HUDEP-2 (cell line): ENCODE measurements at regions not wholly inside any gene's neighbourhood (a gene's known extent, or its start where the extent isn't known, plus 50 kb on each side); places are given as distances from the start of the nearest gene placed in this dataset.
"Not testable (repeated sequence)": the region's sequence is repeated elsewhere in the genome, so short reads cannot be mapped to it uniquely, and the experiment has no call there.

Experiments
- DNase-seq, 76 experiments: peaks; one replicate each; lab custom pipeline; 2025; ENCODE audit not compliant: unreplicated experiment in 76 of 76; lab: John Stamatoyannopoulos, UW

DNA sequence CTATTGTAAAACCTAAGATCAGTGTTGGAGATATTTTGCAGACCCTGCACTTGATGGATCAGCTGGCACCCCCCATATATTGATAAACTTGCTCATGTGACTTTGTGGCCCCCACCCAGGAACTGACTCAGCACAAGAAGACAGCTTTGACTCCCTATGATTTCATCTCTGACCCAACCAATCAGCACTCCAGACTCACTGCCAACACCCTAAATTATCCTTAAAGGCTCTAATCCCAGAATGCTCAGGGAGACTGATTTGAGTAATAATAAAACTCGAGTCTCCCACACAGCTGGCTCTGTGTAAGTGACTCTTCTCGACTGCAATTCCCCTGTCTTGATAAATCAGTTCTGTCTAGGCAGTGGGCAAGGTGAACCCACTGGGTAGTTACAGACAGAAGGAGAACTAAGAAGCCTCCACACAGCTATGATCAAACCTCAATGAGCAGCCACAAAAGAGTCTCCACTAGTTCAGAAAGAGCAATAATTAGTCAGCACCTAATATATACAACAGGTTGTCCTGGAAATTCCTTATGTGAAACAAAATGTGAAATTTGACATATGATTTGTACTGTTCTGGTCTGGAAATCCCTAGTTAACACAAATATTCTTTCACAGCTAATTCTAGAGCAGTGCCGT lies 52.2 kb downstream of the ACTL7B start:
- peak in 1 of 76 experiments; percentile 0 for DNase-seq

DNA sequence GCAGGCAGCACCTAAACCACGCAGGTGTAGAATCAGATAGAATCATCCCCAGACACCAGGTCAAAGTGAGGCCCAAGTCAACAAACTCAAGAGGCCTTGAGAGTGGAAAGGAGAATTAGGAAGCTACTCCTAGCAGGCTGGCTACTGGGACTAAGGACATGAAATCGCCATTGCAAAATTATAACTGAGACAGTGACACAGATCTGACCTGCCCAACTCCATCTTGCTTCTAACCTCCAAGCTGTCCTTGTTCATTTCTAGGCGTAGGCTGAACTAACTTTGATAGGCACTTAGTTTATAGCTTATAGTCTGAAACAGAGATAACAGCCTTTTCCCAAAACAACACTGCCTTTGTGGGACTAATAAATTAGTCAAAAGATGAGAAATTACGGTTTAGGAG lies 52.8 kb downstream of the ACTL7B start:
- no peak for DNase-seq

DNA sequence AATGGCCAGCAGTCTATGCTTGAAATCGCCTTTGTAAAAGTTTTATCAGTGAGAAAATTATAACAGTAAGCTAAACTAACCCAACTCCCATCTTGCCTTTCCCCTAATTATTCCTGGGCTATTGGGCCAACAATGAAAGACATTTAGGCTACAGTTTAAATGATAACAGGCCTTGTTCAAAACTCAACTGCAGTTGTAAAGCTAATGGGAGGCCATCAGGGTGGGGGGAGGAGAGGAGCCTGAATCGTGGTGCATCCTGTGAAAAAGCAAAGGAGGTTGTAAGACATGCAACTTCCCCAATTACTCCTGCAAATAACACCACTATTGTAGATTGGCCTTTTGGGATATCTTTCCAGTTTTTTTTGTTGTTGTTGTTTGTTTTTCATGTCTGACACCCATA lies 53.8 kb downstream of the ACTL7B start:
- no peak for DNase-seq

DNA sequence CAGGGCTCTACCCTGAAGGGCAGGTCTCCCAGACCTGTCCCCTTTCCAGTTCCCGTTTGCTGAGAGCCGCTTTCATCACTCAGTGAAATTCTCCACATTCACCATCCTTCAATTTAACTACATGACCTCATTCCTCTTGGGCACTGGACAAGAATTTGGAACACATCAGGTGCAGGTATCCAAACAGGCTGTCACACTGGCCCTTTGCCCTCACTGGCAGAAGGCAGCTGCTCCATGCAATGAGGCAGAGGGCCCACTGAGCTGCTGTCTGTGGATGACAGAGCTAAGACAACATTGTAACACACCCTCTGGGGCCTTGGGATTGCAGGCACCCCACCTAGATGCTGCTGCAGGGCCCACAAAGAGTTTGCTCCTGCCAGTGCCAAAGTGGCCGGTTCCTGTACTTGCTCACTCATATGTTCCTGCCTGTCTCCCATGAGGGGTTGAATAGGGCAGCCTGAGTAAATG lies 55.1 kb downstream of the ACTL7B start:
- DNase-seq, result no peak

DNA sequence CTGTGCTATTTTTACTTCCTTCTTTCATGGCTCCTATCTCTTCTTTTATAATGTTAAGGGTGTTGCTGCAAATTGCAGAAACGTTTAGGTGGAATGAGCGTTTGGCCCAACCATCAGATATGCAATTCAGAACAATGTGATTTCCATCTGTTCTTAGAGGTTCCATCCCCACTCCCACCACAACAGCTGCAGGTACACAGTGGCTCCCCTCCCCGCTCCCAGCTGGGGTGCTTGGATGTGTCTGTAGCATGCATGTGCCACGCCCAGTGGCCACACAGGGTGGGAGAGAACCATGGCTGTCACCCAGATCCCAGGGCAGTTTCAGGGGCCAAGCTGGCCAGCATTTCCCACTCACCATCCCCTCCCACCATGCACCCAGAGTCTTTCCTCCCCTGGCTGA lies 62.2 kb downstream of the ACTL7B start:
- no peak for DNase-seq

DNA sequence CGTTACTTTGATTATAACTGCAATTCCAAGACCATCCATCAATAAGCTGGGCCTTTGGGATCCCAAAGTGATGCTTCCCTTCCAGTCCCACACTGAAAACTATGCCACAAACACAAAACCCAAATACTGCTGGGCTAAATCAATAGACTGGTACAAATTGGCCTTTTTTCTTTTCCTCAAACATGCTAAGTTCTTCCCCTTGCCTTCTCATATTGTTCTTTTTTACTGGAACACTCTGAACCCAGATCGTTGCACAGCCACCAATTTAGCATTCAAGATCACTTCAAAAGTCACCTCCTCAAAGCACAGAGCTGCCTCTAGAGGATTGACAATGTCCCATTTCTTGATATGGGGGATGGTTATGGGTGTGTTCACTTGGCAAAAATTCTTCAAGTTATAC lies 66.0 kb downstream of the ACTL7B start:
- DNase-seq, result no peak

DNA sequence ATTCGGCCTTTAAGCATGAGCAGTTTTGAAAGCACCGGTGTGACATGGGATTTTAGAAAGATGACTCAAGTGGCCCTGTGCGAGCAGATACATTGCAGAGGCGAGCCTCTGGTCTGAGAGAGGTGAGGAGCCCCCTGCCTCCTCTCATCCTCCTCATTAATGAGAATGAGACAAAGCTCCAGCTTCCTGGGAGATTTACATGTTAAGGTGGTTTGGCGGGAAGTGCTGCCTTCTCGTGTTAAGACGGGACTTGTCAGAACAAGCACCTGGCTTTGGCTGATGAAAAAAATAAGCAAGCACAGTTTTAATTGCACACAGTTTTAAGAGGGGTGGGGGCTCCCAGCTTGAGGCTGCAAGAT lies 68.1 kb downstream of the ACTL7B start:
- no peak for DNase-seq

DNA sequence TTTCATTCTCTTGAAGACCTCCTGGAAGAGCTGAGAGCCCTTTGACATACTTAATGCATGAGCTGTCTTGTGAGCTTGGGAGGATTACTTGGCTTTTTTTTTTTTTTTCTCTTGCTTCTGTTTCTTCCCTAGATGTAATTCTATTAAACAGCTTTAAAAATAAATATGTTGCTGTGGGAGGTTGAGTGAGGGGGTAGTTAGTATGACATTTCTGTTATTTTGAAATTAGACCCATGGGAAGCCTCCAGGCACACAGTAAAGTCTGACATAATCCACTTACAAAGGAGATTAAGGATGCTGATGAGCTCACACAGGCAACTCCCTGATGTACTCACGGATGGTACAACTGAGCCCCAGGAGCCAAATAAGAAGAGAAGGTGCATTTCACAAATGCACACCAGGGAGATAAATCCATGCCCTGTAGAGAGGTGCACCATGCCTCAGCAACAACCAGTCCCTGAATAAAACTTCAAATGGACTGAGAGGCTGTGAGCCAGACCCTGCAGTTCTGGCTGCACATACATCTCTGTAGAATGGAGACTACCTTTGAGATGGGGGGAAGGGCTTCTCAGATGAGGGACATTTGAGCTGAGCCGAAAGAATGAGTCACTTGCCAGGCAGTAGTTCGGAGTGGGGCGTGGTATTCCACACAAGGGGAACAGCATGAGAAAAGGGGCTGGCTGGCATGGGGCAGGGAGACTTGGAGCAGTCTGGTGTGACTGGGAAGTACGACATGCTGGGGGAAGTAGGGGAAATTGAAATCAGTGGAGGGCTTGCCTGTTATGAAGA lies 68.7 kb downstream of the ACTL7B start:
- no peak for DNase-seq

DNA sequence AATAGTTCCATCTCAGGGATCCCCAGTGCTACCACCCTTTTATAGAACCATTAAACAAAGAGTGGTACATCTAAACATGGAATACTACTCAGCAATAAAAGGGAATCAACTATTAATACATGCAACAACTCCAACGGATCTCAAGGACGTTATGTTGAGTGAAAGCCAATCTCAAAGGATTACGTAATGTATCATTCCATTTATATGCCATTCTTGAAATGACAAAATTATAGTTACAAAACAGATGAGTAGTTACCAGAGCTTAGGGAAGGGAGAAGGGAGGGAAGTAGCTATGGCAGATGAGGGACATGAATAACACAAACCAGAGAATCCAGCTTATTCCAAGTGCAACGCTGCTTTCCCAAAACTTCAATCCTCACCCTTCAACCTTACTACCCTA lies 69.5 kb downstream of the ACTL7B start:
- no peak for DNase-seq

DNA sequence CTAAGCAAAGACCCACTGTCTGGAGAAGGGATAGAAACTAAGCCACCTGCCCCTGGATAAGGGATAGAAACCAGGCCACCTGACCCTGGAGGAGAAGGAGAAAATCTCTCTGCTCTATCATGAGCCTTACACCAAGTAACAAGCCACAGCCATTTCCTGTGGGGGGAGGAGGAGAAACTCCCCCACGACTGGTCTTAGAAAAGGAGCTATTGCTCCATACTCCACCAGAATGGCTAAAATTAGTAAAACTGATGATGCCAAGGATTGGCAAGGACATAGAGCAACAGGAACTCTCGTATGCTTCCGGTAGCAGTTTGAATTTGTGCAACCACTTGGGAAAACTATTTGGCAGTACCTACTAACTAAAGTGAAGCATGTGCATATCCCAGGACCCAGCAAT lies 70.8 kb downstream of the ACTL7B start:
- DNase-seq, result no peak

DNA sequence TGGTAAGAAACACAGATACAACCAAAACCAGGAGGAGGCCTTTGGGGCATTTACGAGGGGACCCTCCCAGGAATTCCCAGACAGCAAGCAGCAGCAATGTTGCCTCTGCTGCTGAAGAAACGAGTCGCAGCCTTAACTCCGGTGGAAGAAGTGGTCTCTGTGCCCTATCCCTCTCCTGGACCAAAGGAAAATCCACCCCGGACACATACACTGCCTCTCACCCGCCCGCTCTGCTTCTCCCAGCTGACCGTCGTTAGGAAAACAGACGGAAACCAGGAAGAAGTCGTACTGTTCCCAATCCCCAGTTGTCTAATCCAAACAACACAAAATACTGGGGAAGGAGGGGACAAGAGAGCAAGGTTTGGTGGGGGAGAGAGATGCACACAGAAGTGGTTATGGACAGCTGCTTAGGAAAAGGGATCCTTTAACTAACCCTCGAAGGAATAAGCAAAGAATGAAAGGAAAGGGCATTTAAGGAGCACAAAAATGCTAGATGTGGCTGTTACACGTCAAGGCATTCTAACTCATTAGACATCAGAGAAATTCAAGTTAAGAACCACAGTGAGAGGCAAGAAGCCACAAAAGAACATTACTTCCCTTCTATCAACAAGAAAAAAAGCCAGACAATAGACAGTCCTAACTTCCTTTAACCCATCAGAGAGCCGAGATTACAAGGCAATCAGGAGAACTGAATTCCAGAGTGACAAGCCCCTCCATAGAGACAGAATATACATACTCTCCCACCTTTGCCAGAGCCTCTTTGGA lies 71.9 kb downstream of the ACTL7B start:
- no peak for DNase-seq

DNA sequence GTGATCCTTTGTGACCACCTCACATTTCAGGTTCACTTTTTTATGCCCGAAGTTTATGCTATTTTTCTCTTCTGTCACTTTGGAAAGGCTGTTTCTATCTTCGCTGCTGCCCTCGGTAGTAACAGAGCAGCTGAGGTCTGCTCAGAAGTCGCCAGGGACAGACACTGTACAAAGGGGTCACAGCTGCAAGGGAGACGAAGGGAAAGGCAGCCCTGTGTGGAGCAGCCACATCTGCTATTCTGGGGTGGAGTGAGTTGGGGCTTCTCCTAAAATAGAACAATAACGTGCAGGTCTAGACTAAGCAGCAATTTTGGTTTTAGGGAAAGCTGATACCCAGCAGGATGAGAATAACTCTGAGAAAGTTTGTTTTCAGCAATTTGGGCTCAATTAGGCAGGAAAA lies 72.5 kb downstream of the ACTL7B start:
- no peak for DNase-seq

DNA sequence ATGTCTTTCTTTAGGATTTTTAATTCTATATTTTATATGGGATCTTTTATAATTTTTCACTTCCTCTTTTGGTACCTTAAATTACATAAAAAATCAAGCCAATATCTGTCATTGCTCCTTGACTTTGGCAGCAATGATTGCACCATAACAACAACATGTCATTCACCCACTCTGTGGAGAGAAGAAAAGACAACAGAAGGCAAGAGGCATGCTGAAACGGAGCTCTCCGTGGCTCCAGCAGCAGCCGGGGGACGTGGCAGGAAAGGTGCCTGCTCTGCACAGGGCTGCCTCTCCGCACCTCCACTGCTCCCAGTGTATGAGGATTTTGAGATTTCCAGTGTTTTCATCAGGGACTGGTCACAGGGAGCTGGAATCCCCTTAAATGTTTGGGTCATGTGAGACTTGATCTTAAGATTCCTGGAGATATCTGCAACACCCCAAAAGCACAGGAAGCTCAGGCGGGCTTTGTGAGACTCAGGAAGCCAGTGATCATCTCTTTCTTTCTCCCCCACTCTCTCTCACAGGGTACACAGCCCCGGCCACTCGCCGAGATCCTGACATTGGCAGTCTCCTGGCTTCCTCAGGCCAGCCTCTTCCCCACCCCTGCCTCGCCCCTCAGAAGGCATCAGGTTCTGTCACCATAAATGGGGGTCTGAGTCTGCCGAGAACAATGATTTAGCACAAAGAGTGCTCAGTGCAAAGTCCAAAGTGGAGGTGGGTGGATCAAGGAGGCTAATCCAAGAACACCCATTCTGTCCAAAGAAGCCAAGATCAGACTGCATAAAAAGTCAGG lies 74.6 kb downstream of the ACTL7B start:
- no peak for DNase-seq

DNA sequence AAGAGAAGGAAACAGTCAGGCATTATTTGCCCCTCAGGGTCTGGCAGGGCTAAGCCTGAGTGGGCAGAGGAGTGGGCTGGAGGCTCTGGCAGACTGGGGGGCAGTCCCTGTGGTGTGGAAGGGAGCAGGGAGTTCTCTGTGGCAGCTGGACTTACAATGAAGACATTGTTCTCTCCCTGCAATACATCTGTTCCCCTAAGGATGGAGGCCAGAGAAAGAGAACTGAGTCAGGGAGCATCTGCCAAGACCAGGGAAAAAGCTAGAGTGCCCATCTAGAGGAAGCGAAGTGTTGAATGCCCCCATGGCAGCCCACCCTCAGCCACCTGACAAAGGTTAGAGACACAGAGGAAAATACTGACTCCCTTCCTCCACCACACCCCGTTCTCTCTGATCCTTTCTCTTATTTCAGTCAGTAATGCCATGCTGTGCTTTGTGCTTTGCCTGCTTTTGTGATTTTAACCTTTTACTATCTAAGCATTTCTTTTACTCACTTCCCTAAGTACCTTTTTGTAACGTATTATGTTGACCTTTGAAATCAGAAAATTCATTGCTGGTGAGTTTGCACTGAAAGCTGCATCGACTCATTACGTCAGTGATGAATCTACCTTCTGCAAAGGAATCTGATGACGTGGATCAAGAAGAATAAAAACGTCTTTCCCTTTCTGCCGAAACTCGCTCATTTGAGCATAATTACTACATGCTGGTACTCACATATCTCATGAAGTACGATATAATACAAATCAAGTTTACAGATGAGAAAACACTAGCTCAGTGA lies 76.0 kb downstream of the ACTL7B start:
- no peak for DNase-seq

DNA sequence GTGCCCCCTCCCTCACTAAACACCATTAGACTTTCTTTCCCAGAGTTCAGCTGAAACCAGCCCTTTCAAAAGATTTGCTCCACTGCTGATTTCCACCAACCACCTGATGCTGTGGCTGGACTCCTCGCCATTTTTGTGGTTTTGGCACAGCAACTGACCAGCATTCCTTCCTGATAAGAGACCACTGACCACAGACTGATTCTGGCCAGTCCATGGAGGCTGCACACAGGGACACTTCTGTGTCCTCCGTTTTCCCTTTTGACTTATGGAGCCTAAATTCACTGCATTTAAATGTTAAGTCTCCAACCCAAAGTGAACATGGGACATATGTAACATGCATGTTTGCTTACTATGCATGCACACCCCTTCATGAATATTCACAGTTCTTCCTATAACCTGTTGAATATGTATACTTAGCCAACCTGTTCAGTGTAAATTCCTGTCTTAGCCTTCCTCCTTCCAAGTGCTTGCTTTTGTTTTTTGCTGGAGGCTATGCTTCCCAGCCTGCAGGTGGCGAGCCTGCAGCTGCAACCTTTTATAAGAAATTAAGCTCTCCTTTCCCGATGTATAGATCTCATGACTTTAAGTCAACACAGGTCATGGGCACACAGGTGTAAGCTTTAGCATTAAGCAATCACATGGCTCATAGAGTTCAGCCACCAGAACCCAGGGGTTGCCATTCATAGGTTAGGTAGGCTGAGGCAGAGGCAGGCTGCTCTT lies 78.7 kb downstream of the ACTL7B start:
- DNase-seq, result no peak

DNA sequence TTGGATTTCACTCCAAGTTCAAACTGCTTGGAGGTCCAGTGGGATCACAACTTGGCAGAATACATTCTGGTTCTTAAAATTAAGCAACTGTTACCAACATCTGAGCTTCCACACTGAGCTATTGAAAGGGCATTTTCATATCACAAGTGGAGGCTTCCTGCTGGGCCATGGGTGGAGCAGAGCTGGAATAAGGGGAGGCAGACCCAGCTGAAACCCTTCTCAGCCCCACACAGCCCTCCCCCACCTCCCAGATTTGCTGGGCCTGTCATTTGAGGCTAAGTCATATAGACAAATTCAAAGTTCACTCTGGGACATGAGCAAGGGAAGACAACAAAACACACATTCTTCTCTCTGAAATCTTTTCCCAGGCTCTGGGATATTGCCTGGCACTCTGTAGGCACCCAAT lies 79.9 kb downstream of the ACTL7B start:
- DNase-seq, result no peak

DNA sequence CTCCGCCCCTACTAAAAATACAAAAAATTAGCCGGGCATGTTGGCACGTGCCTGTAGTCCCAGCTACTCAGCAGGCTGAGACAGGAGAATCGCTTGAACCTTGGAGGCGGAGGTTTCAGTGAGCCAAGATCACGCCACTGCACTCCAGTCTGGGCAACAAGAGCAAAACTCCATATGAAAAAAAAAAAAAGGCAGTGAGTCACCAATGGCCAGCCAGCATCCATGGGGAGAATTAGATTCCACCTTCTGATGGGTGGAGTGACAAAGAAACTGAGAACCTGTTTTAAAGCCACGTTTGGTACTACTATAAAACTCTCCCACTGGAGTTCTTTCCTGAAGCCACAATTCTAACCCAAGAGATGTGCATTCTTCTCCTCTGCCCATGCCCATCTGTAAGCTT lies 81.7 kb downstream of the ACTL7B start:
- not testable (repeated sequence) for DNase-seq

DNA sequence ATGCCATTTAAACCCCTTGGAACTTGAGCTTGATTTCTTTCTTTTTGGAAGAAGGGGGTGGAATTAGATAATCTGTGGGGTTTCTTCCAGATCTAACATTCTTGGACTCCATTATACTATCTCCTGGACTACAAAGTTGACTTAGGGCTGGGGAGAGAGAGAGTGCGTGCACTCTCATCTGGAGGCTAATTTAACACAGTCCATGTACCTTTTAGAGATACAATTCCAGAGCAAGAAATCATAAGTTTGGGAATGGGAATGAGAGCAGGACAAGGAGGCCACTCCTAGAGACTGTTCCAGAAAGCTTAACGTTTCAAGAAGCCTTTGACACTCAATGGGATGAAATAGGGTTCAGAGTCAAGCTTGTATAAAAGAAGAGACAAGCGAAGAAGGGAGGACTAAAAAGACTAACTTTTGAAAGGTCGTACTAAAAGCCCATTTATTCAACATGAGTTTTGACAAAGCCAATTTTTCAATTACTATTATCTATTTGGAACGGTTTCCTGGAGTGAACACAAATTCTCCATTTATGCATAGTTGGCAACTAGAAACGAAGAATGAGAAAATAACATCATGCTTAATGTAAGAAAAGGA lies 83.4 kb downstream of the ACTL7B start:
- no peak for DNase-seq

DNA sequence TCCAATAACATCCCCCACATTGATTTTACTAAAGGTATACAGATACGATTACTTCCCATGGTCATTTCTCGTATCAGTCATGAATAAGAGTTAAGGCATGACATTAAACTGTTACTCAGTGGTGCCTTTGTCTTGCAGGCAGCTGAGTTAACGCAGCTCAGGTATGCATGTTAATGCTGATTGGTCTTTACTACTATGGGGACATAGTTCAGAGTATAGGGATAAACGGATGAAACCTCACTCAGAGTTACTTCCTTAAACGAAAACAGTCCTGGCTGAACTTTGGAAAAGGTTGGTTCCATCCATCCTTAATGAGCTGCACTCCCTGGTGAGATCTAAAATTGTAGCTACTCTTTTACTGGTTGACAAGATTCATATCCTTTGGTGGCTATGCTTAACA lies 87.0 kb downstream of the ACTL7B start:
- DNase-seq, result no peak
